Stomach smooth muscle (tissue), 2 donors: ENCODE measurements at regions not wholly inside any gene's neighbourhood (a gene's known extent, or its start where the extent isn't known, plus 50 kb on each side); places are given as distances from the start of the nearest gene placed in this dataset.

Experiments used
- H3K27ac ChIP-seq: one replicate; pipeline ENCODE4 v1.7.0; 2013; ENCODE audit warnings: mild to moderate bottlenecking, low read length, inconsistent platforms
- H3K27me3 ChIP-seq, 2 donors: one replicate each; pipeline ENCODE4 v1.7.0; 2013; ENCODE audit warnings: low read length in 2 of 2; ENCODE audit not compliant: insufficient read depth in 2 of 2, control insufficient read depth in 1 of 2
- H3K36me3 ChIP-seq, 2 donors: one replicate each; pipeline ENCODE4 v1.7.0; 2013; ENCODE audit warnings: low read length in 2 of 2; ENCODE audit not compliant: control insufficient read depth in 2 of 2, insufficient read depth in 2 of 2
- H3K4me1 ChIP-seq: one replicate; pipeline ENCODE4 v1.7.0; 2013; ENCODE audit warnings: low read length; ENCODE audit not compliant: control insufficient read depth, insufficient read depth
- H3K4me3 ChIP-seq, 2 donors: one replicate each; pipeline ENCODE4 v1.7.0; 2013; ENCODE audit warnings: low read length in 2 of 2
- H3K9ac ChIP-seq, 2 donors: one replicate each; pipeline ENCODE4 v1.7.0; 2013; ENCODE audit warnings: low read length in 2 of 2, mild to moderate bottlenecking in 1 of 2
- H3K9me3 ChIP-seq, 2 donors: one replicate each; pipeline ENCODE4 v1.7.0; 2013; ENCODE audit warnings: low read length in 2 of 2; ENCODE audit not compliant: control insufficient read depth in 2 of 2
- donor health status: healthy.
- donor health status: Pancreatic carcinoma.

- H3K27ac ChIP-seq, result no peak overlapping the region
Measured at GRCh38 chr3:159126261-159127020, 324.6 kb downstream of the MFSD1 start.

DNA sequence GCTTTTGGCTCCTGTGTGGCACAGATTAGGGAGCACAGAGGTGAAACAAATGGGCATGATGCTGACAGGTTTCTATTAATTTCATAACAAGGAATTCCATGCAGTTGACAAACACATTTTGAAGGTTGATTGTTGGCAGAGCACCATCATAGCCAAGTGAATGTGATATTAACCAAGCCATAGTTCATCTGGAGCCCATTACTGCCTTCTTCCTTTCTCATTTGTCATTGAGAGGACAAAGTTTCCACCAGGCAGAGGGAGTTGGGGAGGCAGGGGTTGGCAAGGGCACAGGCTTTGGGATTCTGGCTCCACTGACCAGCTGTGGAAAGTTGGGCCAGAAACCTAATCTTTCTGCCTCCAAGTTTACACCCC, 325.2 kb downstream of the MFSD1 start:
- no peaks in the 10 kb centered on the region for H3K9me3 ChIP-seq
- H3K4me1 ChIP-seq, result no peaks in the 10 kb centered on the region
- H3K4me3 ChIP-seq, result no peak overlapping the region
- no peaks in the 10 kb centered on the region for H3K36me3 ChIP-seq
- H3K27ac ChIP-seq, result no peak overlapping the region
- no peaks in the 10 kb centered on the region for H3K27me3 ChIP-seq
- H3K9ac ChIP-seq, result no peak overlapping the region

More at GRCh38 chr3:159126261-159127020, 324.6 kb downstream of the MFSD1 start:
- H3K36me3 ChIP-seq, result no peaks in the 10 kb centered on the region
- H3K9me3 ChIP-seq, result no peaks in the 10 kb centered on the region
- no peak overlapping the region for H3K9ac ChIP-seq
- H3K4me3 ChIP-seq, result no peak overlapping the region
- H3K4me1 ChIP-seq, result no peaks in the 10 kb centered on the region
- no peaks in the 10 kb centered on the region for H3K27me3 ChIP-seq

DNA sequence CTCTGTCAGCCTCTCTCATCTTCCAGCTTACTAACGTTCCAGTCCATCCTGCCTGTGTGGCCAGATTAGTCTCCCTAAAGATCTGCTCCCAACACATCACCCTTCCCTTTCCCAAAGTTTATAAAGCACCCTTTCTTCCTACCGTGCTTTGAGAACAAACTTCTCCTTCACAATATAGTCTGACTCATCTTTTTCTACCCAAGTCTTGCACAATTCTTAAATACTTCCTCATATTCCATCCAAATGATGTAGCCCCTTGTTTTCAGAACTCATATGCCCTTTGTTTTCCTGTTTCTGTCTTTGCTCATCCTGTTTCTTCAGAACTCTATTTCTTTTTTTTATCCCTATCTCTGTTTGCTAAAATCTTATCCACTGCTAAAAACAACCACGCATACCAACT, 326.8 kb downstream of the MFSD1 start:
- H3K36me3 ChIP-seq, result no peaks in the 10 kb centered on the region
- H3K9me3 ChIP-seq, result no peaks in the 10 kb centered on the region
- no peak overlapping the region for H3K4me3 ChIP-seq
- H3K4me1 ChIP-seq, result no peaks in the 10 kb centered on the region
- H3K27me3 ChIP-seq, result no peaks in the 10 kb centered on the region
- no peak overlapping the region for H3K9ac ChIP-seq
- no peak overlapping the region for H3K27ac ChIP-seq

GRCh38 chr3:159130108-159130507, 328.3 kb downstream of the MFSD1 start:
- H3K27me3 ChIP-seq, result no peaks in the 10 kb centered on the region
- no peaks in the 10 kb centered on the region for H3K36me3 ChIP-seq
- H3K4me1 ChIP-seq, result no peaks in the 10 kb centered on the region
- H3K27ac ChIP-seq, result no peak overlapping the region
- no peak overlapping the region for H3K4me3 ChIP-seq
- no peaks in the 10 kb centered on the region for H3K9me3 ChIP-seq
- H3K9ac ChIP-seq, result no peak overlapping the region

DNA sequence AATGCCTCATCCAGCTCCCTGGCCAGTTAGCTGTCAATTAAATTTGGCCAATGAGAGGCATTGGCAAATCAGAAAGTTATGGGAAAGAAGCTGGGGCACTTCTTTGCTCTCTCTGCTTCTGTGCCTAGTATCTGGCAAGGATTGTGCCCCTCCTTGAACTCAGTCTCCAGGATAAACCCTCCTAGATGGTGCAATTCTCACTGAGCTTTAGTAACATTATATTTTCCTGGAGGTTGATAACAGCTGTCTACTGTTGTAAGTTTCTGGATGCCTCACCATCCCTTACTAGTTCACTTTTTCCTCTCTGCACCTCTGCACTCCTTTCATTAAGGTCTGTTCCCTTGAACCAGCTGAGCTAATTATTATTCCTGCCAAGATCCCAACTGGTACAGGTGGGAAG, 329.5 kb downstream of the MFSD1 start:
- H3K27me3 ChIP-seq, result no peaks in the 10 kb centered on the region
- H3K36me3 ChIP-seq, result no peaks in the 10 kb centered on the region
- no peak overlapping the region for H3K27ac ChIP-seq
- H3K4me1 ChIP-seq, result no peaks in the 10 kb centered on the region
- no peaks in the 10 kb centered on the region for H3K9me3 ChIP-seq
- no peak overlapping the region for H3K9ac ChIP-seq
- H3K4me3 ChIP-seq, result no peak overlapping the region

DNA sequence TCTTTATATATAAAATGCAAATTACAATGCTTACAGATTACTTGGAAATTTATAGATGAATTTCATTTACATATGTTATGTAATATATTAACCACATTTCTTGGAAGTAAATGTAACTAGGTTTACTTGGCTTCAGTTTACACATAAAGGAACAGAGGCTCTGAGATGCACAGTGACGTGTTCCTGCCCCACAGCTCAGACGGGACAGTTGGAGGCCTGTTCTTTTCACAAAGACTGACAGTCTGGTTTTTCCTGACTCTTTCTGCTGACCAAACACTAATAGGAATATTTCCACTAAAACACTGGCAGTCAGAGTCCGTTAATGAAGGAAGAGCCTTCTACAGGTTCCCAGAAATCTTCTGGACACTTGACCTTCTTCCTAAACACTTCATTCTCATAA, 336.1 kb downstream of the MFSD1 start:
- Histone ChIP-seq H3K4me1 (no peaks in the 10 kb centered on the region), H3K4me3 (no peak overlapping the region), H3K9me3 (no peaks in the 10 kb centered on the region), H3K27ac (no peak overlapping the region), H3K9ac (no peak overlapping the region), H3K36me3 (no peaks in the 10 kb centered on the region), H3K27me3 (no peaks in the 10 kb centered on the region)

- Histone ChIP-seq H3K9ac (no peak overlapping the region), H3K4me1 (no peaks in the 10 kb centered on the region), H3K27me3 (no peaks in the 10 kb centered on the region), H3K36me3 (no peaks in the 10 kb centered on the region), H3K27ac (no peak overlapping the region), H3K9me3 (no peaks in the 10 kb centered on the region), H3K4me3 (no peak overlapping the region)
Measured at GRCh38 chr3:159139326-159139725, 337.5 kb downstream of the MFSD1 start.

DNA sequence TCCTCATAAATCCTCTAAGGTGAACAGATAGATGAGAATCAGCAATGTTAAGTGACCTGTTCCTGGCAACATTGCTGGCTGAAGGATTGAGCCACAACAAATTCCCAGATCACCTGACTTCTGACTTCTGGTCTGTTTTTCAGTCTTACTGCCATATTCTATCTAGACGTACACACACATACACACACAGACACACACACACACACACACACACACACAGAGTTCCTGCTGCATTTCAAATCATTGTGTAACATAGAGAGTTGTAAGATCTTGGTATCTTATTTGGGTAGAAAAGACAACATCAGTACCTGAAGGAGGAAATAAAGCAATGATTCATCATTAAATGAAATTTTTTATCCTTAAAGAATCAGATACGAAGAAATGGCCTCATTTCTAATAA, 342.6 kb downstream of the MFSD1 start:
- H3K27me3 ChIP-seq, result no peaks in the 10 kb centered on the region
- no peaks in the 10 kb centered on the region for H3K9me3 ChIP-seq
- no peaks in the 10 kb centered on the region for H3K36me3 ChIP-seq
- H3K4me3 ChIP-seq, result no peak overlapping the region
- H3K9ac ChIP-seq, result no peak overlapping the region
- H3K4me1 ChIP-seq, result no peaks in the 10 kb centered on the region
- H3K27ac ChIP-seq, result no peak overlapping the region

- no peak overlapping the region for H3K9ac ChIP-seq
- no peaks in the 10 kb centered on the region for H3K36me3 ChIP-seq
- H3K4me3 ChIP-seq, result no peak overlapping the region
Measured at GRCh38 chr3:159144891-159145290, 343.0 kb downstream of the MFSD1 start.

DNA sequence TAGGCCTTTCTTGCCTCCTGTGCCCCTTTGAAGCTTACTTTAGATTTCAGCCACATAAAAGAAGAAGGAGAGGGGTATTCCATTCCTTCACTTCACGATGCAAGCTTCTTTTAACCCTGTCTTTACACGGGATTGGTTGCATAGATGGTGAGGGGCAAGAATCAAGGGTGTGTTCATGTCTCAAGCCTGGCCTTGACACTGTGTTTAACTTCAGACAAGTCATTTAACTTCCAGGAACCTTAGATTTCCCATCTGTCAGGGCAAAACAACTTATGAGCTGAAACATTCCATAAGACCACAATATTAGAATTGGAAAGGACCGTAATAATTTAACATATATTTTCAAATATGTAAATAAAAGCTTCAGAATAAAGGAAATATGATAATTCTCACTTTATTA, 344.5 kb downstream of the MFSD1 start:
- Histone ChIP-seq H3K36me3 (no peaks in the 10 kb centered on the region), H3K4me3 (no peak overlapping the region), H3K9me3 (no peaks in the 10 kb centered on the region), H3K27ac (no peak overlapping the region), H3K4me1 (no peaks in the 10 kb centered on the region), H3K9ac (no peak overlapping the region), H3K27me3 (no peaks in the 10 kb centered on the region)

More at GRCh38 chr3:159144891-159145290, 343.0 kb downstream of the MFSD1 start:
- Histone ChIP-seq H3K27ac (no peak overlapping the region), H3K9me3 (no peaks in the 10 kb centered on the region), H3K4me1 (no peaks in the 10 kb centered on the region), H3K27me3 (no peaks in the 10 kb centered on the region)

DNA sequence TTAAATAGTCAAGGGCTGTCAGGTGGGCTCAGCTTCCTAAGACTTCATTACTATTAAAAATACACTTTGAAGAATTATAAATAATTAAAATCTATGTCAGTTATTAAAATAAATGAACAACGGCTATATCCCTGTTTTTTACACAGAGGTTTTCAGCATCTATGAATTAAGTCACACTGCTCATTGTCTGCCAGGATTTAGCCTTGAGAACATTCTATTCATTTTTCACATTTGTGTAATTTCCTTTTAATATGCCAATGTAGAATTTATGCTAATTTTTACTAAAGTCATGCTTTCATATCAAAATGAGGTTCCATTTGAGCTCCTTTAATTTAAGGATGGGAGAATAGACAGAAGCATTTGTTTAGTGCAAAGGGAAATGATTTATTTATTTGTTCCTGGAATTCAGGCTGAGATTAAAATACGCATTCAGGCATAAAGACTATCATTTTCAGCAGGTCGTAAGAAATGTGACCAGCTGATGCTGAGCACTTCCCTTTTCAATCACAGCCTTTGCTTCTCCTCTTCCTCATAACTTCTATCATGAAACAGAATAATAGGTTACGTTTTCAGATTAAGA, 345.1 kb downstream of the MFSD1 start:
- Histone ChIP-seq H3K9ac (no peak overlapping the region), H3K4me1 (no peaks in the 10 kb centered on the region), H3K4me3 (no peak overlapping the region), H3K27me3 (no peaks in the 10 kb centered on the region), H3K27ac (no peak overlapping the region), H3K36me3 (no peaks in the 10 kb centered on the region), H3K9me3 (no peaks in the 10 kb centered on the region)
